Upper lobe of left lung (tissue), 4 donors: ENCODE measurements at regions not wholly inside any gene's neighbourhood (a gene's known extent, or its start where the extent isn't known, plus 50 kb on each side); places are given as distances from the start of the nearest gene placed in this dataset.

ENCODE experiments used
- POLR2AphosphoS5 ChIP-seq, 2 donors: sonication (generic); formaldehyde crosslinking; IDR thresholded peaks; one replicate each; pipeline ENCODE4 v1.5.1; 2017; ENCODE audit warnings: antibody characterized with exemption in 2 of 2
- TF ChIP-seq, protein P1 (sequence below), 6 experiments: fragments of 450-650 bp in 4 of 6; fragments of 200-600 bp in 2 of 6; sonication (generic) in 2 of 6; IDR thresholded peaks; one replicate each; pipeline ENCODE4 v1.5.1; 2016 to 2019; ENCODE audit warnings: antibody characterized with exemption in 6 of 6

DNA sequence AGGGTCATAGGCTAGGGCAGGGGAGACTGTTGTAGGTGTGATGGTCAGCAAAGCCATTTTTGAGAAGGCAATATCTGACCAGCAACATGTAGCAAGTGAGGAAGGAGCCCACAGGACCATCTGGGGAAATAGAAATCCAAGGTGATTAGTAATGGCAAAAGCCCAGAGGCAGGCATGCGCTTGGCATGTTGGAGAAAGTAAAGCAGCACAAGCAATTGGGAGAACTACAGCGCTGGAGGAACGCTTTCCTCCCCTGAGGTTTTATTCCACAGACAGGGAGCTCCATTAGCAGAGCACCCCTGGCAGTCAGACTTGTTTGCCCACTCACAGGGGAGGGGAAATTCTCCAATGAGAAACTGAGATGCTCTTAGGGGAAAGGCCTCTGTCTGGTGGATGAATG, 54.8 kb upstream of the FOXB2 start:
- TF ChIP-seq, protein P1, sequence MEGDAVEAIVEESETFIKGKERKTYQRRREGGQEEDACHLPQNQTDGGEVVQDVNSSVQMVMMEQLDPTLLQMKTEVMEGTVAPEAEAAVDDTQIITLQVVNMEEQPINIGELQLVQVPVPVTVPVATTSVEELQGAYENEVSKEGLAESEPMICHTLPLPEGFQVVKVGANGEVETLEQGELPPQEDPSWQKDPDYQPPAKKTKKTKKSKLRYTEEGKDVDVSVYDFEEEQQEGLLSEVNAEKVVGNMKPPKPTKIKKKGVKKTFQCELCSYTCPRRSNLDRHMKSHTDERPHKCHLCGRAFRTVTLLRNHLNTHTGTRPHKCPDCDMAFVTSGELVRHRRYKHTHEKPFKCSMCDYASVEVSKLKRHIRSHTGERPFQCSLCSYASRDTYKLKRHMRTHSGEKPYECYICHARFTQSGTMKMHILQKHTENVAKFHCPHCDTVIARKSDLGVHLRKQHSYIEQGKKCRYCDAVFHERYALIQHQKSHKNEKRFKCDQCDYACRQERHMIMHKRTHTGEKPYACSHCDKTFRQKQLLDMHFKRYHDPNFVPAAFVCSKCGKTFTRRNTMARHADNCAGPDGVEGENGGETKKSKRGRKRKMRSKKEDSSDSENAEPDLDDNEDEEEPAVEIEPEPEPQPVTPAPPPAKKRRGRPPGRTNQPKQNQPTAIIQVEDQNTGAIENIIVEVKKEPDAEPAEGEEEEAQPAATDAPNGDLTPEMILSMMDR (IDR thresholded peaks at IDR 0.05): no peak
- TF ChIP-seq POLR2AphosphoS5 (IDR thresholded peaks at IDR 0.05): no peak
